SK-N-MC (cell line): ENCODE measurements at regions not wholly inside any gene's neighbourhood (a gene's known extent, or its start where the extent isn't known, plus 50 kb on each side); places are given as distances from the start of the nearest gene placed in this dataset.

Experiments
- EZH2 ChIP-seq: fragments of 200-600 bp; sonication (generic); IDR thresholded peaks from one replicate; pipeline ENCODE4 v1.6.1; 2017; ENCODE audit warnings: antibody characterized with exemption
- POLR2AphosphoS5 ChIP-seq: IDR thresholded peaks from 2 replicates; pipeline ENCODE4 v1.6.1; 2012; ENCODE audit warnings: mild to moderate bottlenecking, low read depth, low read length, borderline replicate concordance

GRCh38 chr1:88298506-88298905, 385.6 kb upstream of the PKN2 start:
- TF ChIP-seq POLR2AphosphoS5 (no peak), EZH2 (no peak)
